ENCODE measurements at regions not wholly inside any gene's neighbourhood (a gene's known extent, or its start where the extent isn't known, plus 50 kb on each side); places are given as distances from the start of the nearest gene placed in this dataset.

DNA sequence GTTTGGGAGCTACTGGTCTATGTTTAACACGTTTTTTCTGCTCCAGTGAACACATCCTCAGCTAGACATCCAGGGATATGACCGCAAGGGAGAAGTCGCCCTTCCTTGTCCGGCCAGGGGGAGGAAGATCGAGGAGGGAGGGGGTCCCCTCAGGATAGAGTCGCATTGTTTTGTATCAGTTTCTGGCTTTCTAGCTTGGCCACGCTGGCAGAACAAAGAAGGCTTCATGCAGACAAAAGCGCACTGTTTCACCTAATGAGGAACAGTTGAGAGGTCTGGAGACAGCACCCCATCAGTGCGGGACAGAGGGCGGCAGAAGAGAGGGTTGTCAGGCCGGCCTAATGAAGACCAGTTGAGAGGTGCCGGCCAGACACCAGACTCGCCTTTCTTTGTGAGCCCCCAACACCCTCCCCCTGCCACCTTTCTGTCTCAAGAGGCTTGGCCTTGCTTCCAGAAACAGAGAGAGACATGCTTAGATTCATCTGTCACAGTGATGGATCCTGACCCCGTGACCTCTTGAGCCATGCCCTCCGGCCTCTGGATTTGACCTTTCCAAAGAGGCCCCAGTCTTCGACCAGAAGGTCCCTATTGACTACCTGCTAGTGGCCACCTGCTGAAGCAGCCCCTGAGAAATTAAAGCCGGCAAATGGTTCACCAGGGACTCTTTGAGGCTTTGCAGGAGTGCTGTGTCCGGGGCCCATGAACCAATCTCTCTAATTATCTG, 254.7 kb upstream of the TBX3 start:
- TF ChIP-seq CTCF (IDR thresholded peaks at IDR 0.05), result no peak
- no peak for TF ChIP-seq POLR2A (IDR thresholded peaks at IDR 0.05)
- no peak for TF ChIP-seq POLR2AphosphoS5 (IDR thresholded peaks at IDR 0.05)
